Effector memory CD4-positive, alpha-beta T cell (primary cell): ENCODE measurements at regions not wholly inside any gene's neighbourhood (a gene's known extent, or its start where the extent isn't known, plus 50 kb on each side); places are given as distances from the start of the nearest gene placed in this dataset.

ENCODE experiments used
- DNase-seq, 3 donors: peaks; one replicate each; pipeline ENCODE4 v3.0.0-alpha.2; 2020
- H3K27ac ChIP-seq: 2 replicates; pipeline ENCODE4 v1.7.0; 2013; ENCODE audit warnings: mild to moderate bottlenecking, low read length, moderate library complexity; ENCODE audit not compliant: insufficient read depth, poor library complexity, severe bottlenecking
- H3K27me3 ChIP-seq: replicated peaks from 2 replicates; pipeline ENCODE4 v1.7.0; 2013; ENCODE audit warnings: mild to moderate bottlenecking, low read length; ENCODE audit not compliant: insufficient read depth, control insufficient read depth, poor library complexity, severe bottlenecking
- H3K36me3 ChIP-seq: 2 replicates; pipeline ENCODE4 v1.7.0; 2013; ENCODE audit warnings: mild to moderate bottlenecking, low read length, moderate library complexity; ENCODE audit not compliant: control insufficient read depth, insufficient read depth
- H3K4me1 ChIP-seq: 2 replicates; pipeline ENCODE4 v1.7.0; 2013; ENCODE audit warnings: low read length, mild to moderate bottlenecking; ENCODE audit not compliant: control insufficient read depth, insufficient read depth, poor library complexity, severe bottlenecking
- H3K4me3 ChIP-seq: 2 replicates; pipeline ENCODE4 v1.7.0; 2013; ENCODE audit warnings: low read length, low read depth, mild to moderate bottlenecking; ENCODE audit not compliant: insufficient read depth, poor library complexity, severe bottlenecking
- H3K9me3 ChIP-seq: 2 replicates; pipeline ENCODE4 v1.7.0; 2013; ENCODE audit warnings: mild to moderate bottlenecking, low read length, moderate library complexity; ENCODE audit not compliant: control insufficient read depth

DNA sequence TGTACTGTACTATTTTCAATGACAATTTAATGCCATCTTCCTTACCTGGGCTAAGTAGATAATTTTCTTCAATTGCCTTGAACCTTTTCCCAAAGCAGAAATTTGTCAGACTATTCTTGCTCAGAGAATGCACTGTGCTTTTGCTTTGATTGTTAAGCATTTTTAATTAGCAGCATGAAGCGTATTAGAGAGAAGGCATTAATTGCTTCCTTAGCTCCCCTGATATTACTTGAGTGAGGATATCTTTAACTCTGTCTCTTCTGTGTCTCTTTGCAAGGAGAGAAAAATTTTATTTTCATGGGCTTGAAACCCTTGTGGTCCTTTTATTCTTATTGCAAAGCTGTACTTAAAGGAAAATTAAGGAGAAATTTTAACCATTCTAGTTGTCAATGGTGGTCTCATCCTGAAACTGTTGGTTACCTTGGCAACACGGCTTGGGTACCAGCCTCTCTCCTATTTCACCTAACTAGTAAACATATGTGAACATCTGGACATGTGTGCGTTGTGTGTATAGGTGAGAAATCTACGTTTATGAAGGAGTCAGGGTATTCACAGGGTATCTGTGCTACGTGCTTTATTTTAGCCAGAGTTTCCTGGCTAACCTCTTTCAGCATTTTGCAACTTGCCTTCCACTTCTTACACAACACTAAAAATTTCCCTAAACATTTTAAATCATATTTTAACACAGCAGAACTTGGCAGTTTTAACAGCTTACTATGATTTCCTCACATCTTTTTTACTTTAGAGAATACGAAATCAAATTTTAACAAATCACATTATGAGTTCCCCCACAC, 225.5 kb downstream of the KLF5 start:
- no peak overlapping the region for H3K4me3 ChIP-seq
- no peaks in the 10 kb centered on the region for H3K27me3 ChIP-seq
- H3K27ac ChIP-seq = no peak overlapping the region
- no peaks in the 10 kb centered on the region for H3K9me3 ChIP-seq
- no peak for DNase-seq
- no peaks in the 10 kb centered on the region for H3K36me3 ChIP-seq
- no peaks in the 10 kb centered on the region for H3K4me1 ChIP-seq

DNA sequence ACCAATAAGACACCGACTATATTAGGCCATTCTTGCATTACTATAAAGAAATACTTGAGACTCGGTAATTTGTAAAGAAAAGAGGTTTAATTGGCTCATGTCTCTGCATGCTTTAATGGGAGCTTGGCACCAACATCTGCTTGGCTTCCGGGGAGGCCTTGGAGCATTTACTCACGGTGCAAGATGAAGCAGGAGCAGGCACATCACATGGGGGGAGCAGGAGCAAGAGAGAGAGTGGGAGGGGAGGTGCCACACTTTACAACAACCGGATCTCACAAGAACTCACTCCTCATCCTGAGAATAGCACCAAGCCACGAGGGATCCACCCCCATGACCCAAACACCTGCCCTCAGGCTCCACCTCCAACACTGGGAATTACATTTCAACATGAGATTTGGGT, 224.8 kb downstream of the KLF5 start:
- no peak overlapping the region for H3K4me3 ChIP-seq
- H3K36me3 ChIP-seq = no peaks in the 10 kb centered on the region
- no peak for DNase-seq
- no peaks in the 10 kb centered on the region for H3K27me3 ChIP-seq
- no peaks in the 10 kb centered on the region for H3K4me1 ChIP-seq
- H3K27ac ChIP-seq = no peak overlapping the region
- no peaks in the 10 kb centered on the region for H3K9me3 ChIP-seq

DNA sequence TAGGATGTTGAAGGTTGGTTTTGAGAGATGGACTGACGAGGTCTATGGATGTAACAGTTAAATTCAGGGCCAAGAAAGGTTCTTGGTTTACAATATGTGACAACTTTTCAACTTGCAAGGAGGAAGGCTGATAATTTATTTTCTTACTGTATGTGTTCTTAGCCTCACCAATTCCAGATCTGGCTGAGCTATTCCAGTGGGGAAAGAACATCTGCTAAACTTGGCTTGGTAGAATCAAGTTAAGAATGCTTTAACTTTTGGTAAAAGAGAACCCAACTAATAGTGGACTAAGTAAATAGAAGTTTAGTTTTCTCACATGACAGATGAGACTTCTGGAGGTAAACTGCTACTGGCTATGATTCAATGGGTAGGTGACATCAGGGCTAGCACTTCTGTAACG, 222.9 kb downstream of the KLF5 start:
- H3K27ac ChIP-seq = no peak overlapping the region
- H3K4me1 ChIP-seq = no peaks in the 10 kb centered on the region
- no peak overlapping the region for H3K4me3 ChIP-seq
- DNase-seq = no peak
- H3K9me3 ChIP-seq = no peaks in the 10 kb centered on the region
- H3K27me3 ChIP-seq = no peaks in the 10 kb centered on the region
- no peaks in the 10 kb centered on the region for H3K36me3 ChIP-seq

DNA sequence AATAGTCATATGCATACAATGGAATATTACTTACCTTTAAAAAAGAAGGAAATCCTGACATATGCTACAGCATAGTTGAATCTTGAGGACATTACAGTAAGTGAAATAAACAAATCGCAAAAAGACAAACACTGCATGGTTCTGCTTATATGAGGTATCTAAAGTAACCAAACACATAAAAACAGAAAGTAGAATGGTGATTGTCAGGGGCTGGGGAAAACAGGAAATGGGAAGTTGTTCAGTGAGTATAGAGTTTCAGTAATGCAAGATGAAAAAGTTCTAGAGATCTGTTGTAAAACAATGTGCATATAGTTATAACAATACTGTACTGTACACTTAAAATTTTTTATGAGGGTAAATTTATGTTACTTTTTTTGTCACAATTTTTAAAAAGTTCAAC, 219.4 kb downstream of the KLF5 start:
- Histone ChIP-seq H3K4me3 (no peak overlapping the region), H3K4me1 (no peaks in the 10 kb centered on the region), H3K9me3 (no peaks in the 10 kb centered on the region), H3K36me3 (no peaks in the 10 kb centered on the region), H3K27ac (no peak overlapping the region), H3K27me3 (no peaks in the 10 kb centered on the region)
- DNase-seq = no peak

DNA sequence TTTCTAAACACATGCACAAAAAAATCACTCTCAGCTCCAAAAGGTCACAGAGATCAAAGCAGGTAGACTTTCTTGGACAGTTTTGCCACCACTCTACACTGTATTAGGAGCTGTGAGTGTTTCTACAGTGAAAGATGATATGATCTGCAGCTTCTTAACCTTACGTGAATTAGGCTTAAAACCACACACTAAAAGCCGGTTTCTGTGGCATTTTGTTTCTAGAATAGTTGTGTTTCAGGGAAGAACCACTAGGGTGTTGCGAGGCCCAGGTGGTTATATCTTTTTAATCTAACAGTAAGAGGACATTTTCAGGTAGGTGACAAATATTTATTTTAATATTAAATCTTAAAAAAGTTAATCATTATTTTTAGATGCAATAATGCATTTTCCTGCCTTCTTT, 216.4 kb downstream of the KLF5 start:
- Histone ChIP-seq H3K4me3 (no peak overlapping the region), H3K27ac (no peak overlapping the region), H3K36me3 (no peaks in the 10 kb centered on the region), H3K27me3 (no peaks in the 10 kb centered on the region), H3K9me3 (peaks cover 4% of the 10 kb centered on the region), H3K4me1 (no peaks in the 10 kb centered on the region)
- DNase-seq = no peak

DNA sequence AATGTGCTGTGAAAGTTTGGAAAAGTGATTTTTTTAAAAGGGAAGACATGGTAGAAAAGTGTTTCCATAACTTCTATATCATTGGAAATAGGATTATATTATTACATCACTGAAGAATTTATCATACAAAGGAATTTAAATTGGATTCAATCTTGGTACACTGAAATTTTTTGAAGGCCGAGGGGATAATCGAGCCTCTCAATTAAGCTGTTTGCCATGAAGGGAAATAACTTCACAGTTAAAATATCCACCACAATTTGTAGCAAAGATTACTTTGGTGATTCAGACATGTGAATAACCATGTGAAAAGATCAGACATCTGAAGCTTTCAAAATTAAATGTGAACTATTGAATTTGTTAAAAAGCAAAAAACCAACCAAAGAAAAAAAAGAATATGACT, 215.3 kb downstream of the KLF5 start:
- H3K4me3 ChIP-seq = no peak overlapping the region
- no peak for DNase-seq
- H3K9me3 ChIP-seq = peaks cover 4% of the 10 kb centered on the region
- H3K27ac ChIP-seq = no peak overlapping the region
- no peaks in the 10 kb centered on the region for H3K4me1 ChIP-seq
- no peaks in the 10 kb centered on the region for H3K27me3 ChIP-seq
- no peaks in the 10 kb centered on the region for H3K36me3 ChIP-seq

DNA sequence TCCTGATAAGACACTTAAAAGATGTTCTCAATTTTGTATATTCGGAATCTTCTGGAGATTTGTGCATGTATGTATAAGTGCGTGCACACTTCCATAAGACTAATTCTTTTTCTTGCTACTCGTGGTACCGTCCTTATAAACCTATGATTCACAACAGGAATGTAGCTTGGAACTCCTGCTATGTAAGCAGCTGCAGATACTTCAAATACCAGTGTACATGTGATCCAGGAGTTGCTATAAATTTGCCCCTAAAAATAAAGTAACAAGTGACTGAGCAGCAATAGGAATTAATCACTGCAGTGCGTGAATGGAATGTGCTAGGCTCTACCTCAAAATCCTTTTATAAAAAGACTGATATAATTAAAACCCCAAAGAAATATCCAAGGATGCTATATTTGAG, 214.9 kb downstream of the KLF5 start:
- peaks cover 4% of the 10 kb centered on the region for H3K9me3 ChIP-seq
- H3K27me3 ChIP-seq = no peaks in the 10 kb centered on the region
- no peak overlapping the region for H3K27ac ChIP-seq
- H3K4me1 ChIP-seq = no peaks in the 10 kb centered on the region
- no peaks in the 10 kb centered on the region for H3K36me3 ChIP-seq
- no peak overlapping the region for H3K4me3 ChIP-seq
- no peak for DNase-seq

DNA sequence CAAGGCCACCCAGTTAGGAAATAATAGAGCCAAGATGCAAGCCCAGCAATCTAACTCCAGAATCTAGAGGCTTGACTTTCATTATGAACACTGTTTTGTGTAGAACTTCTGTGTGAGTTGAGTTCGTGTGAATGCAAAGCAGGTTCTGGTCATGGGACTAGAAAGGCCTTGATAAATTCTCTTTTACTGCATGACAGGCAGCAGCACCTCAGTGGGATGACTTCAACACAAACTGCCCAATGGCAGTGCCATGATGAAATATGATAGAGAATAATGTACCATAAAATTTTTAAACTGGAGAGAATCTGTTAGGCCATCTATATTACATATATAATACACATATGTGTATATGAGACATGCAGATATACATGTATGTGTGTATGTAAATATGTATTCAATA, 214.5 kb downstream of the KLF5 start:
- DNase-seq = no peak
- no peak overlapping the region for H3K27ac ChIP-seq
- no peaks in the 10 kb centered on the region for H3K27me3 ChIP-seq
- H3K4me1 ChIP-seq = no peaks in the 10 kb centered on the region
- peaks cover 4% of the 10 kb centered on the region for H3K9me3 ChIP-seq
- no peak overlapping the region for H3K4me3 ChIP-seq
- H3K36me3 ChIP-seq = no peaks in the 10 kb centered on the region

DNA sequence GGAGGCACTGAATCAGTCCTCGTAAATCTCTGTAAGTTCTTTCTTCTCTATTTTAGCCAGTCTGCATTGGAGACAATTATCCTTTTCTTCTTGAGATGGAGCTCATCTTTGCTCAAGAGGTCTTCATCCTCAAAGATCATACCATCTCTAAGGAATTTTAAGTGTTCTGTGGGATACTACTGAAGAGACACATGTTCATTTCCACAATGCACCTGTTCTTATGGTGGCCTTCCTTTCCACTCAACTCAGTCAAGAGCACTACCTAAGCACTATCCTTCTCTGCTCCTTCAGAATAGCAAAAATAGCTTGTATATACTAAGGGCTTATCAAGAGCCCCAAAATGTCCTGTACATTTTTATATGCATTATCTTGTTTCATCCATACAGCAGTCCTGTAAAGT, 214.0 kb downstream of the KLF5 start:
- no peaks in the 10 kb centered on the region for H3K36me3 ChIP-seq

DNA sequence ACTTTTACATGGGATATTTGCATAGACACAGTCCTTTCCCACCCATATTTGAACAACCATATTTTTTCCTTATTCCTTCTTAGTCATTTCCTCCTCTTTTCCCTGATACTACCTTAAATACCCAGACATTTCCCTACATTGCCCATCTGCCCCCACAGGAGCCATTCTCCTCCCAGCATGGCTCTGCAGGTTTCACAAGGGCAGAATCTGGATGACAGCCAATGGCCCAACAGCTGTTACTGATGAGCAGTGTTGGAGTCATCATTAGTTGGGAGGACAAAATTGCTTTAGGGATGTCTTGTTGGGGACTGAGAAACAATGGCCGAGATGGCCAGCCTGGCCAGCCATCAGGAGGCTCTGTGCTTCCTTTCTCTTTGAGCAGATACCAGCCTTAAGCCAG, 209.5 kb downstream of the KLF5 start:
- H3K27ac ChIP-seq = no peak overlapping the region
- no peaks in the 10 kb centered on the region for H3K27me3 ChIP-seq
- no peak overlapping the region for H3K4me3 ChIP-seq
- peaks cover 4% of the 10 kb centered on the region for H3K9me3 ChIP-seq
- H3K4me1 ChIP-seq = no peaks in the 10 kb centered on the region
- no peaks in the 10 kb centered on the region for H3K36me3 ChIP-seq
- DNase-seq = no peak

More for the DNA sequence above, 214.0 kb downstream of the KLF5 start:
- Histone ChIP-seq H3K9me3 (peaks cover 4% of the 10 kb centered on the region), H3K4me1 (no peaks in the 10 kb centered on the region), H3K27me3 (no peaks in the 10 kb centered on the region), H3K4me3 (no peak overlapping the region), H3K27ac (no peak overlapping the region)
- no peak for DNase-seq
